Stimulated activated CD4-positive, alpha-beta T cell treated with anti-CD3 and anti-CD28 coated beads, Interleukin-4, amount 100 ng/mL, for 48 hours (primary cell): ENCODE measurements at regions not wholly inside any gene's neighbourhood (a gene's known extent, or its start where the extent isn't known, plus 50 kb on each side); places are given as distances from the start of the nearest gene placed in this dataset.

Source experiments
- DNase-seq, 2 donors: peaks; one replicate each; pipeline ENCODE4 v3.0.0-alpha.2; 2020; ENCODE audit warnings: low read depth in 2 of 2

- DNase-seq = no peak
These were observed 1068.2 kb upstream of the AMELY start for GRCh38 chrY:7979770-7980169.

GRCh38 chrY:7977301-7977700 lies 1065.7 kb upstream of the AMELY start:
- DNase-seq = no peak

DNA sequence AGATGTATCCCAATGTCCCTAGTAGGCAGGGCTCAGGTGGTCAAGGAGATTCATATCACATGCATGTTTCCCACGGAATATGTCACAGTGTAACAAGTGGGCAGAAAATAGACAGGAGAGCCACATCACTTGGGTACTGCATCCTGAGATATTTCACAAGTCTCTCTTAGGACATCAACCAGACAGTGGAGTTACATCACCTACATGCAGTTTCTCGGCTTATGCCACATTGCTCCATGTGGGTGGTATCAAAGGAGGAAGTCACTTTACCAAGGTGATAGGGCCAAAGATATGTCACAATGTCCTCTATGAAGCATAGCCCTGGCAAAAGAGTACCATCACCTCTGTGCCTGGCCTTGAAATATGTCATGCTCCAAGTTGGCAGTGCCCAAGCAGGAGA lies 1056.7 kb upstream of the AMELY start:
- no peak for DNase-seq

DNA sequence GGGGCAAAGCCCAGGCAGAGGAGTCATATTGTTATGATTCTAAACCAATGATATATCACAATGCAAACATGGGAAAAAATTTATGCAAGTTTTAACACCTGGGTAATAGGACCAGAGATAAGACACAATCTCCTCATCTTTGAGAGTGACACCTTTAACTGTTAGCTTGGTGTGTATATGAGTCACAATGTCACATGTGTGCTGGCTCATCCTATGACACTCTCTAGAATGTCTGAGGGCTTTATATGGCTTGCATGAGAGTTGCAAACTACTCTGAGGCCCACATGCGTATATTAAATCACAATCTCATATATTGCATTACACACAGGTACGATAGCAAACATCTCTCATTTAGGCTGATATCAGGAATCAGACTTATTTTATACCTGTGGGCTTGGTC lies 1055.4 kb upstream of the AMELY start:
- no peak for DNase-seq

GRCh38 chrY:7963393-7963792 lies 1051.8 kb upstream of the AMELY start:
- no peak for DNase-seq

GRCh38 chrY:7962350-7962749 lies 1050.8 kb upstream of the AMELY start:
- DNase-seq = no peak

- DNase-seq = no peak
These were observed 1050.3 kb upstream of the AMELY start for GRCh38 chrY:7961811-7962210.

- DNase-seq = no peak
These were observed 1046.2 kb upstream of the AMELY start for GRCh38 chrY:7957773-7958172.

DNA sequence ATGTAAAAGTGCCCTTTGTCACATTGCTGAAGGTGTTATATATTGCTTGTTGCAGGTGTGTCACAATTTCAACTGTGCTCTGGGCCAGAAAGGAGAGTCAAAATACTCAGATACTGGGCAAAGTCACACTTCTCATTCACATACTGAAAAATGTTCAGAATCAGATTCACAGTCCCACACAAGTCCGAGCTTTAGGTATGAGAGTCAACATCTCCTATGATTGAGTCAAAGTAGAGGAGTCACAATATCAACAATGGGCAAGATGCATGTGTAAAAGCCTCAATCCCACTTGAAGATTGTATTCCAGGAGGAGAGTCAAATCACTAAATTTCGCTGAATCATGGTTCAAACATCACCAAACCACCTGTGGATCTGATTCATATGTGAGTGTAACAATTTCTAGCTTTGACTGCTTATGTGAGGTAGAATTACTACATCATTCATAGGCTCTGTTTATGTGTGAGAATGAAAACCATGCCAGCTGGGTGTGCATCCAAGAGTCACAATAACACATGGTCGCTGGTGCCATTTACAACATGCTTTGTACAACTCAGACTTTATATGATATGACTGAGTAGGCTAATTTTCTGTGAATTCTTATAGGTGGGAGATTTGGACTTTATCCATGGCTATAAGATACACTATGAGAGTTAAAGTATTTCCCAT lies 1039.8 kb upstream of the AMELY start:
- DNase-seq = no peak

DNA sequence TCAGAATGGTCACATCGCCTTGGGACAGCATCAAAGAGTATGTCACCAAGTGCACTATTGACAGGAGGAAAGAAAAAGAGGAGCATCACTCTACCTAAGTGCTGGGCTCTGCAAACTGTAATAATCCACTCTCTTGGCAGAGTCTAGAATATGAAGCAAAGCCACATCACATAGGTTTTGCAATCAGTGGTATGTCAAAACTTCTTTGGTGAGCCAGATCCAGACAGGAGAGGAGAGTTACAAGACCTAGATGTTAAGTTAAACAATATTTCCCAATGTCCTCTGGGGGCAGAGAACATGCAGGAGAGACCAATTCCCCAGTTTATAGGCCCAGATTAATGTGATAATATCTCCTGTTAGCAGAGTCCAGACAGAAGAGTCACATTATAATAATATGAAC lies 1032.6 kb upstream of the AMELY start:
- no peak for DNase-seq

DNA sequence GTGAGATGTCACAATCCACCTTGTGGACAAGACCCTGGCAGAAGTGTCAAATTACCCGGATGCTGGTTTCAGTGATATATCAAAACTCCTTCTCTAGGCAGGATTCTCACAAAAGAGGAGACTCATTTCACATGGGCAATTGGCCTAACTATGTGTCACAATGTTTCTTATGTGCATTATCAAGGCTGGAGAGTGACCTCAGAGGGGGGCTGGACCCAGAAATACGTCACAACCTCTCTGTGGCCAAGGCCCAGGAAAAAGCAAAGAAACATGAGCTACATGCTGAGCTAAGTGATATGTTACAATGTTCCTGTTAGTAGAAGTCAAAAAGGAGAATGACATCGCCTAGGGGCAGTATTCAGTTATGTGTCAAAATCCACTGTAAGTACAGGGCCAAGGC lies 1031.2 kb upstream of the AMELY start:
- no peak for DNase-seq

- no peak for DNase-seq
These were observed 1030.3 kb upstream of the AMELY start for GRCh38 chrY:7941856-7942255.

DNA sequence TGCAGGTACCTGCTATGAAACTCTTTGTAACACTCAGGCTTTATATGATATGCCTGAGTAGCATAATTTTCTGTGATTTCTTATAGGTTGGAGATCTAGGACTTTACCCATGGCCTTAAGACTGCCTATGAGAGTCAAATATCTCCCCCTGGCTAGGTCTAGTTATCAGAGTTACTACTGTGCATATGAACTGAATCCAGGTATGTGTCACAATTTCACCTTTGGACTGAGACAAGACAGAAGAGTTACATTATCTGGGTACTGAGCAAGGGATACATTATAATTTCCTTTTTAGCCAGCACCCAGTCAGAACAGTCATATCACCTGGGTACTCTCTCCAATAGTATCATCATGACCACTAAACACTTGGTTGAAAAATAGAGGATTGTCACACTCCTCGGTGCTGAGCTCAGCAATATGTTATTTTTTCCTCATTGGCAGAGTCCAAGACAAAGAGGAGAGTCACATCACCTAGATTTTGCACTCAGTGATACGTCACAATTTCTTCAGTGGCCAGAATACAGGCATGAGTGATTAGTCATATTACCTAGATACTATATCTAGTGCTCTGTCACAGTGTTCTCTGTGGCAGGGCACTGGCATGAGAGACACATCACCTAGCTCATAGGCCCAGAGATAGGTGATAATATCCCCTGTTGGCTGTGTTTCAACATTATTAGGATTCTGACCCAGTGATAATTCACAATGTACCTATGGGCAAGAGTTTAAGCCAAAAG lies 1027.6 kb upstream of the AMELY start:
- no peak for DNase-seq

- DNase-seq = no peak
These were observed 1025.3 kb upstream of the AMELY start for GRCh38 chrY:7936831-7937230.

DNA sequence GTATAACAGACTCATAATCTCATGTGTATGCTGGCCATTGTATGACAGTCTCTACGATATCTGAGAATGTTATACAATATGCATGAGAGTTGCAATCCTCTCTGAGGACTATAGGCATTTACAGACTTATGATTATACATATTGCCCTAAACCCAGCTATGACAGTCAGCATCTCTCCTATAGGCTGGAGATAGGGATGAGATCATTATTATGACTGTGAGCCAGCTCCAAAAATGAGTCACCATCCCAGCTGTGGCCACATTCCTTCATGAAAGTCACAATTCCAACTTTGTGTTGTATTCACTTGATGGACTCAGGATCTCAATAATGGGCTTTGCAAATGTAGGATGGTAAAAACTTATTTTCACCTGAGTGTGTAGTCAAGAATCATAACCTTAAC lies 1024.5 kb upstream of the AMELY start:
- DNase-seq = no peak

GRCh38 chrY:7935606-7936005 lies 1024.1 kb upstream of the AMELY start:
- no peak for DNase-seq

GRCh38 chrY:7932424-7932823 lies 1020.9 kb upstream of the AMELY start:
- DNase-seq = no peak

GRCh38 chrY:7929866-7930265 lies 1018.3 kb upstream of the AMELY start:
- no peak for DNase-seq

GRCh38 chrY:7924059-7924458 lies 1012.5 kb upstream of the AMELY start:
- DNase-seq = no peak

DNA sequence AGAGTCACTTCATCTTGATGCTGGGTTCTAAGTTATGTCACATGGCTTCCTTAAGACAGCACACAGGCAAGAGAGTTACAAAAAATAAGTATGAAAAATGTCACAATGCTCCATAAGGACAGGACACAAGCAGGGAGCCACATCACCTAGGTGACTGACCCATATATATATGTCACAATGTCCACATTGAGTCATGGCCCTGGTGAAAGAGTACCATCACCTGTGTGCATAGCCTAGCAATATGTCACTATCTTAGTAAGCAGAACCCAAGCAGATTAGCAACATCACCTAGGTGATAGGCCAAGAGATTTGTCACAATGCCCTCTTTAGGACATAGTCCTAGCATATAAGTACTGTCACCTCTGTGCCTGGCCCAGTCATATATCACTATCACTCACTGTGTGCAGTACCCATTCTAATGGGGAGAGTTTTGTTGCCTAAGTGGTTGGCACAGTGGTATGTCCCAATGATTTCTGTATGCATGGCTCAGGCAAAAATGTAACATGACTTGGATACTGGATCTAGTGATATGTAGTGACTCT lies 1012.0 kb upstream of the AMELY start:
- DNase-seq = no peak

DNA sequence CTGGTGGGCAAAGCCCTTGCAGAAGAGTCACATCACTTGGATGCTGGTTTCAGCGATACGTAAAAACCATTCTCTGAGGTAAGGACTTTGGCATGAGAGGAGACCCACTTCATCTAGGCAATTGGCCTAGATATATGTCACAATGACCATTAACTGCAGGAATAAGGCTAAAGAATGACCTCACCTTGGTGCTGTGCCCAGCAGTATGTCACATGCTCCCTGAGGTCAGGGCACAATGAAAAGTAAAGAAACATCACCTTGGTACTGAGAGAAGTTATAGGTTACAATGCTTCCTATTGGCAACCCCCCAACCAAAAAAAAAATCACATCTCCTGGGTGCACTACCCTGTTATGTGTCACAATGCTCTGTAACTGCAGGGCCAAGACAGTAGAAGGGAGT lies 1008.8 kb upstream of the AMELY start:
- DNase-seq = no peak

DNA sequence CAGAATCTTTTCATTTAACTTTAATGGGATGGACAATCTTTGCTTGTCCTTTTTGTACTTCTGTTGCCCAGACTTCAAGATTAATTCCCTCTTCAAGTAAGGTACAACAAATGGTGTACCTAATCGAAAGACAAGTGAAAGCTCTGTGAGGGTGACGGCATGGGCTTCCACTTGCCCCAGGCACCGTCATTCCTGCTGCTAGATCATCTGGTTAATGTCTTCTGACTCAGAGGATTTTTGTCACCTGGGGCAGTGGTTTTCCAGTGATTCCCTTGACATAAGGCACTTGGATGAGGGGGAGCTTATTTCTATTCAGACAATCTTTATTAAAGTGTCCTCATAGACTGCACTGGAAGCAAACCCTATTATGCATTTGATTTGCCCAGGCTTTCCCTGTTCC lies 977.0 kb upstream of the AMELY start:
- no peak for DNase-seq

DNA sequence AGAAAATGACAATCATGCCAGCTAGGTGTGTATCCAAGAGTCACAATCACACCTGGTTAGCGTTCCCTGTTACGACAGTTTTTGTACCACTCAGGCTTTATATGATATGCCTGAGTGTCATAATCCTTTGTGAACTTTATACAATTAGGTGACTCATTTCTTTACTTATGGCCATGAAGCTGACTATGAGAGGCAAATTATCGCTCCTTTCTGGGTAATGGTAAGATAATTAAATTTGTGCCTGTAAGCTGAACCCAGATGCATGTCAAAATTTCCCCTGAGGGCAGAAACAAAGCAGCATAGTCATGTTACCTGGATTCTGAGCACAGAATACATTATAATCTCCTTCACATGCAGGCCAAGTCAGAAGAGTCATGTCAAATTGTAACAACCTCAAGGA lies 970.1 kb upstream of the AMELY start:
- no peak for DNase-seq
